GM21576 (cell line): ENCODE measurements at regions not wholly inside any gene's neighbourhood (a gene's known extent, or its start where the extent isn't known, plus 50 kb on each side); places are given as distances from the start of the nearest gene placed in this dataset.

Source experiments
- ATAC-seq: cut with Tn5 transposase; IDR thresholded peaks from one replicate; pipeline ENCODE4 v1.9.1; 2021; ENCODE audit warnings: mild to moderate bottlenecking, moderate library complexity; ENCODE audit not compliant: unreplicated experiment

- ATAC-seq: no peak
Measured at GRCh38 chr13:33945477-33945876, 127.5 kb downstream of the RFC3 start.

- ATAC-seq: no peak
Measured at GRCh38 chr13:33953203-33953602, 135.3 kb downstream of the RFC3 start.

- no peak for ATAC-seq
Measured at GRCh38 chr13:33953781-33954180, 135.8 kb downstream of the RFC3 start.

GRCh38 chr13:33956346-33956745, 138.4 kb downstream of the RFC3 start:
- ATAC-seq: no peak

- ATAC-seq: no peak
Measured at GRCh38 chr13:33957497-33957905, 139.6 kb downstream of the RFC3 start.

- ATAC-seq: no peak
Measured at GRCh38 chr13:33958964-33959363, 141.0 kb downstream of the RFC3 start.

GRCh38 chr13:33963134-33963533, 145.2 kb downstream of the RFC3 start:
- no peak for ATAC-seq

- ATAC-seq: no peak
Measured at GRCh38 chr13:33963895-33964294, 145.9 kb downstream of the RFC3 start.

- ATAC-seq: no peak
Measured at GRCh38 chr13:33968520-33969507, 150.9 kb downstream of the RFC3 start.

- ATAC-seq: no peak
Measured at GRCh38 chr13:33970746-33971561, 153.0 kb downstream of the RFC3 start.

- ATAC-seq: no peak
Measured at GRCh38 chr13:33971562-33971819, 153.5 kb downstream of the RFC3 start.

GRCh38 chr13:33973194-33973593, 155.2 kb downstream of the RFC3 start:
- ATAC-seq: no peak

- ATAC-seq: no peak
Measured at GRCh38 chr13:33976965-33977364, 159.0 kb downstream of the RFC3 start.

GRCh38 chr13:33978653-33979052, 160.7 kb downstream of the RFC3 start:
- ATAC-seq: no peak

- ATAC-seq: no peak
Measured at GRCh38 chr13:33992881-33993336, 175.0 kb downstream of the RFC3 start.

- peak; percentile 76 for ATAC-seq
Measured at GRCh38 chr13:33994198-33994597, 176.2 kb downstream of the RFC3 start.

GRCh38 chr13:33994826-33995502, 177.0 kb downstream of the RFC3 start:
- ATAC-seq: no peak

- no peak for ATAC-seq
Measured at GRCh38 chr13:33996636-33997035, 178.7 kb downstream of the RFC3 start.

- no peak for ATAC-seq
Measured at GRCh38 chr13:33997574-33997973, 179.6 kb downstream of the RFC3 start.

GRCh38 chr13:33999811-34000605, 182.1 kb downstream of the RFC3 start:
- ATAC-seq: no peak

- ATAC-seq: no peak
Measured at GRCh38 chr13:34000955-34001354, 183.0 kb downstream of the RFC3 start.
